Upper lobe of left lung (tissue), 6 donors: ENCODE measurements at regions not wholly inside any gene's neighbourhood (a gene's known extent, or its start where the extent isn't known, plus 50 kb on each side); places are given as distances from the start of the nearest gene placed in this dataset.

Experiments used
- ATAC-seq, 2 donors: fragments of 200-7000 bp; cut with Tn5 transposase; one replicate each; pipeline ENCODE4 v1.9.1; 2022; ENCODE audit warnings: mild to moderate bottlenecking in 2 of 2, moderate library complexity in 2 of 2; ENCODE audit not compliant: low FRiP score in 2 of 2
- DNase-seq, 2 donors: peaks; one replicate each; pipeline ENCODE4 v3.0.0-alpha.2; 2019 to 2020
- H3K27ac ChIP-seq, 4 donors: fragments of 200-600 bp; sonication (generic); one replicate each; pipeline ENCODE4 v1.5.1; 2016 to 2019
- H3K27me3 ChIP-seq, 4 donors: fragments of 200-600 bp; sonication (generic); one replicate each; pipeline ENCODE4 v1.5.1; 2017 to 2019
- H3K36me3 ChIP-seq, 4 donors: fragments of 200-600 bp; sonication (generic); one replicate each; pipeline ENCODE4 v1.5.1; 2016 to 2019
- H3K4me1 ChIP-seq, 4 donors: fragments of 200-600 bp; sonication (generic); one replicate each; pipeline ENCODE4 v1.5.1; 2018 to 2019
- H3K4me3 ChIP-seq, 4 donors: fragments of 200-600 bp; sonication (generic); one replicate each; pipeline ENCODE4 v1.5.1; 2017 to 2019; ENCODE audit warnings: mild to moderate bottlenecking in 2 of 4, moderate library complexity in 1 of 4
- H3K9me3 ChIP-seq, 4 donors: fragments of 200-600 bp; sonication (generic); one replicate each; pipeline ENCODE4 v1.5.1; 2018 to 2019
- CTCF ChIP-seq, 6 experiments: fragments of 450-650 bp in 4 of 6; fragments of 200-600 bp in 2 of 6; sonication (generic) in 2 of 6; IDR thresholded peaks; one replicate each; pipeline ENCODE4 v1.5.1; 2016 to 2019; ENCODE audit warnings: antibody characterized with exemption in 6 of 6
- EP300 ChIP-seq, 4 donors: sonication (generic); formaldehyde crosslinking; IDR thresholded peaks; one replicate each; pipeline ENCODE4 v1.5.1; 2017; ENCODE audit warnings: antibody characterized with exemption in 4 of 4, control low read depth in 2 of 4
- POLR2A ChIP-seq, 4 donors: fragments of 450-650 bp; IDR thresholded peaks; one replicate each; pipeline ENCODE4 v1.5.1; 2016 to 2017; ENCODE audit warnings: antibody characterized with exemption in 4 of 4, mild to moderate bottlenecking in 2 of 4
- POLR2AphosphoS5 ChIP-seq, 2 donors: sonication (generic); formaldehyde crosslinking; IDR thresholded peaks; one replicate each; pipeline ENCODE4 v1.5.1; 2017; ENCODE audit warnings: antibody characterized with exemption in 2 of 2
- WGBS, 2 donors: methylation state at CpG; one replicate each; pipeline ENCODE4 v1.1.5; 2017 to 2018; 5-methylcytosine and 5-hydroxymethylcytosine counted together
- donor health status: DM: no; HTN: no; CAD: no; lungs with moderate emphysema.
- donor health status: DM: no; HTN: yes; CAD: no; lungs with severe emphysema.

- WGBS, 2 donors = 75 to 76% methylated on average over 13 to 20 of the region's 20 CpGs
- Histone ChIP-seq H3K27me3 (no peaks in the 10 kb centered on the region), H3K36me3 (no peaks in the 10 kb centered on the region), H3K4me3 (no peak overlapping the region), H3K9me3 (no peaks in the 10 kb centered on the region), H3K27ac (no peak overlapping the region), H3K4me1 (no peaks in the 10 kb centered on the region)
- ATAC-seq (no peak), DNase-seq (peak; percentile 53 to 64)
- TF ChIP-seq CTCF (IDR thresholded peaks at IDR 0.05) (no peak), POLR2A (IDR thresholded peaks at IDR 0.05) (no peak), POLR2AphosphoS5 (IDR thresholded peaks at IDR 0.05) (no peak), EP300 (IDR thresholded peaks at IDR 0.05) (no peak)
These were observed 77.5 kb upstream of the OLFM1 start for GRCh38 chr9:135009794-135010585.

GRCh38 chr9:135010586-135010860, 76.9 kb upstream of the OLFM1 start:
- TF ChIP-seq CTCF (IDR thresholded peaks at IDR 0.05) (no peak), EP300 (IDR thresholded peaks at IDR 0.05) (no peak), POLR2A (IDR thresholded peaks at IDR 0.05) (no peak), POLR2AphosphoS5 (IDR thresholded peaks at IDR 0.05) (no peak)
- WGBS, 2 donors = 70 to 83% methylated on average over 2 to 3 of the region's 3 CpGs
- peak in 1 of 2 donors; percentile 44 for ATAC-seq
- Histone ChIP-seq H3K27ac (no peak overlapping the region), H3K27me3 (no peaks in the 10 kb centered on the region), H3K36me3 (no peaks in the 10 kb centered on the region), H3K4me1 (no peaks in the 10 kb centered on the region), H3K9me3 (no peaks in the 10 kb centered on the region), H3K4me3 (no peak overlapping the region)
- DNase-seq = no peak

GRCh38 chr9:135010921-135011320, 76.5 kb upstream of the OLFM1 start:
- peak in 1 of 2 donors; percentile 81 for DNase-seq
- H3K27ac ChIP-seq = no peak overlapping the region
- peak; percentile 7 to 75 for ATAC-seq
- no peak overlapping the region for H3K4me3 ChIP-seq
- H3K9me3 ChIP-seq = no peaks in the 10 kb centered on the region
- no peaks in the 10 kb centered on the region for H3K27me3 ChIP-seq
- no peaks in the 10 kb centered on the region for H3K36me3 ChIP-seq
- 33 to 76% methylated on average over 1 to 8 of the region's 8 CpGs for WGBS, 2 donors
- no peak for TF ChIP-seq POLR2A (IDR thresholded peaks at IDR 0.05)
- no peak for TF ChIP-seq POLR2AphosphoS5 (IDR thresholded peaks at IDR 0.05)
- no peak for TF ChIP-seq CTCF (IDR thresholded peaks at IDR 0.05)
- TF ChIP-seq EP300 (IDR thresholded peaks at IDR 0.05) = no peak
- no peaks in the 10 kb centered on the region for H3K4me1 ChIP-seq

- no peaks in the 10 kb centered on the region for H3K27me3 ChIP-seq
- H3K4me1 ChIP-seq = no peaks in the 10 kb centered on the region
- ATAC-seq (no peak), DNase-seq (no peak)
- H3K9me3 ChIP-seq = no peaks in the 10 kb centered on the region
- H3K4me3 ChIP-seq = no peak overlapping the region
- no peaks in the 10 kb centered on the region for H3K36me3 ChIP-seq
- WGBS, 2 donors = 91 to 93% methylated on average over 5 of the region's 5 CpGs
- no peak overlapping the region for H3K27ac ChIP-seq
- TF ChIP-seq CTCF (IDR thresholded peaks at IDR 0.05) (no peak), EP300 (IDR thresholded peaks at IDR 0.05) (no peak), POLR2AphosphoS5 (IDR thresholded peaks at IDR 0.05) (no peak), POLR2A (IDR thresholded peaks at IDR 0.05) (no peak)
These were observed 75.3 kb upstream of the OLFM1 start for GRCh38 chr9:135012166-135012565.
